Stimulated activated CD4-positive, alpha-beta T cell treated with anti-CD3 and anti-CD28 coated beads, Interleukin-12 subunit alpha, Interleukin-12 subunit beta, amount 100 ng/mL, for 48 hours (primary cell): ENCODE measurements at regions not wholly inside any gene's neighbourhood (a gene's known extent, or its start where the extent isn't known, plus 50 kb on each side); places are given as distances from the start of the nearest gene placed in this dataset.
"Not testable (repeated sequence)": the region's sequence is repeated elsewhere in the genome, so short reads cannot be mapped to it uniquely, and the experiment has no call there.

Experiments
- DNase-seq, 3 donors: peaks; one replicate each; pipeline ENCODE4 v3.0.0-alpha.2; 2020; ENCODE audit warnings: low read depth in 2 of 3, low spot score in 1 of 3

DNA sequence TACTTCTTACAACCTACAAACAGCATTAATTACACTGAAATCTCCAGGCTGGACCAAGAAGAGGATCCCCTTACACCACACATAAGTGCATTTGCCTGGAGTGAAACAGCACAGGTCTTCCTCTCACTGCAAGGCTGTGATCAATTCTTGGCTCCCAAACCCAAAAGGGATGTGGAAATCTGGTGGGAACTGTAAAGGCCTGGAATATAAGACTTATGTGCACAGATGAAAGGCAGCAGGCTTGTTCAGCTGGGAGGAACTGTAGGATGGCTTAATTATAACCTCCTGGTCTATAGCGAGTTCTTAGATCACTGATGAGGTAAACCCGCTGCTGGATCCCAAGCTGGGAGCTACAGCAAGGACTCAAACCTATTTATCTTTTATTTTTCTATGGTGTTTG lies 182.9 kb upstream of the TNC start:
- no peak for DNase-seq

DNA sequence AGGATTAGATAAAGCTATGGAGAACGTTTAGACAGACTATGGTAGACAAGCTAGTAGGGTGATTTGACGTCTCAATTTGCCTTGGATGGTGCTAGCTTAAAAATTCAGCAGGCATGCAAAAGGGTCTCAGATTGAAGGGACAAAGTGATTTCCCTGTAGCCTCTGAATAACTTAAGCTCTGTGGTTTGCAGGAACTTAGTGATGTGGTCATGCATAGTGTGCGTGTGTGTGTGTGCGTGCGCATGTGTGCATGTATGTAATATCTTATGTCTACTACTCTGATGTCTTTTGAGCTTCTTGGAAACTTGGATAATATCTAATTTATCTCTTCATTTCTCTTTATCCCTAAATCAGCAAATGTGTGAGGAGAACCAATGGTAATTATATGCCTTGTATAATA lies 183.6 kb upstream of the TNC start:
- DNase-seq = no peak

DNA sequence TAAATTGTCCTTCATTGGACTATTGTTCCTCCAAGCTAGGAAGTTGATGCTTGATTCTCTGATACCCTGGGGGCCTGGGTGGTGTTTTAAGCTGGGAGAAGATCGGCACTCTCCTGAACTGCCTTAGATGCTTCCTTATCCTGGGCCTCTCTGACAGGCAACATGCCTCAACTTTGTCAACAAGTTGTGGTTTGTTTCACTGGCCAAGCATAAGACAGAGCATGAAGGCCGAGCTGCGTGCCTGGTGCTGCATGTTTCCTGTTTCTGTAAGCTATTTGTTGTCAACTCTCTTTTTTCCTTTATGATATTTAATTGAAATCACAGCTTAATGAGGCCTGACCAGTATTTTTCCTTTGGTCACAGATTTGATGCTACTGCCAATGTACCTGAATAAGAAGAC lies 187.6 kb upstream of the TNC start:
- no peak for DNase-seq

DNA sequence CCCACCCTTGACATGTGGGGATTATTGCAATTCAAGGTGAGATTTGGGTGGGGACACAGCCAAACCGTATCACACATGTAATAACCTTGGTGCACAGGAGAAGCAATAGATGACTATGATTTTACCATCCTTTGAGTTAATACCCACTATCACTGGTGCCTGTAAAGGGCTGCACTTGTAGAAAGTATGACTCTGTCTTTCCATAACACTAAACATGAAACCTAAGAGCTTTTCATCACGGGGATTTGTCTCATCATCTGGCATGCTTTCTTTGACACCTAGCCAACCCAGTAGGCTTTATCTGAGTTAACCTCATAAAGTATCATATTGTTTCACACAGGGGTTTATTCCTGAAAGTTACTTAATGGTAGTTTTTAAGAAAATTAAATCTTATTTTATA lies 188.9 kb upstream of the TNC start:
- DNase-seq = no peak

DNA sequence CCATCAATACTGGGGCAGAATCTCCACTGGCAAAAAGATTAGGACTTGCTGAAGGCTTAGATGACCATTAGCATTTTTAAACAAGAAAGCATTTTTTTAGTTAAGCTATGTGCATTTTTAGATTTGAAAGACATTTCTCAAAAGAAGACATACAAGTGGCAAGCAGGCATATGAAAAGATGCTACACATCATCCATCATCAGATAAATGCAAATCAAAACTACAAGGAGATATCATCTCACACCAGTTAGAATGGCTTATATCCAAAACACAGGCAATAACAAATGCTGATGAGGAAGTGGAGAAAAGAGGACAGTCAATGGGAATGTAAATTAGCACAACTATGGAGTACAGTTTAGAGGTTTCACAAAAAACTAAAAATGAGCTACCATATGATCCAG lies 195.6 kb upstream of the TNC start:
- DNase-seq = no peak

DNA sequence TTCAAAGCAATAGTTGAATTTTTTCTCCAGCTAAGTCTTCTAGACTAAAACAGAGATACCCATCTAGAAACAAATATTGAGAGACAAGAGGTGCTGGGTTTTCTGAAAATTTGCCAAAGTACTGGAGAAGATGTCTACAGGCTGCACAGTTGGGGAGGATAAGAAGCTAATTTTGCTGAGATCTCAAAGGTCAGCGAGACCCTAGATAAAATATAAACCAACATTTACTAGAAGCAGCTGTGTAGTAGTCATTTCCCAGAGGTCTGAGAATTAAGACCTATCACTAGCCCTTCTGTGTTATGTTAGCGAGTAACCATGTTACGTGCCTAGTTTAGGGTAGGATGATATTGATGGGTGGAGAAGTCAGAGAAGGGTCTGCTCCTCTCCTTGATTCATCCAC lies 208.5 kb upstream of the TNC start:
- no peak for DNase-seq

DNA sequence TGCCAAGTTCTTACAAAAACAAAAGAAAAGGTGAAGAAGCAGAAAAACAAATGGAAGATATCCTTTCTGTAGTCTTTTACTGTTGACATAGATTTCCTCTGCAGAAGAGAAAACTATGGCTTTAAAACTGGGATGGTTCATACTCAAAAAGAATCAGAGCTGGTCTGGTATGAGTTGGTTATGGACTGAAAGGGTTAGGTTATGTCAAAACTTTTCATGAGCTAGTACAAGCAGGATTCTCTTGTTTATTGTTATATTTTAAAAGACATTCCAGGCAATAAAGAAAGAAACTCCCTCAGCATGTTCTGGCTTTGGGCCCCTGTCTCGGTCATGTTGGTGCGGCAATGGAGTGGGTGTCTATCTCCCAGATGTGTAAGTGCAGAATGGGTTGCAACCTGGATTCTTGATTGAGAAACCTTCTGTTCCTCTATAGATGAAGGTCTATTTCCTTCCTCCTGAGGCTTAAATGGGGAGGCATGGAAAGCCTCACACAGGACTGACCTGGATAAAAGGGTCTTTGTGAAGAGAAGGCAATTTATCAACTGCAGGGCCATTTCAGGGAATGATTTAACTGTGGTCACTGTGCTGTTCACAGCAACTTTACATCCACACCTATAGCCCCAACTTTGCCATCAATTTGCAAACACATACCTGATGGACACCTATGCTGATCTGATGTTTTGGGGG lies 209.6 kb upstream of the TNC start:
- no peak for DNase-seq

DNA sequence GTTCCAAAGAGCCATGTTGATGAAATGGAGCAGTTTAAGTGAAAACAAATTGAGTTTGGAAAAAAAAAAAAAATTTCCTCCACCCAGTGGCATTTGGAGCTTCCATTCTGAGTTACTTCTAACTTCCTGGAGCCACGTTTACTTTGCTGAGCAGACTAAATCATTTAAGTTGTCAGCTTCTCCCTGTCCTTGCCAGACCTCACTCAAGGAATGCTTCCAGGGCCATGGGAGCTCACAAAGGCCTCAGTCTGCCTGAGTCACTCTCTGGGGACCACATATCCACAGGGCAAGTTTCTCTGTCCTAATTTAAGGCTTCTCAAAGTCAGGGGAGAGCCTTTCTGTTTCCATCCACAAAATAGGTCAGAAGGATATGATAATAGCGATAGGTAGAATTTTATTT lies 210.3 kb upstream of the TNC start:
- no peak for DNase-seq

DNA sequence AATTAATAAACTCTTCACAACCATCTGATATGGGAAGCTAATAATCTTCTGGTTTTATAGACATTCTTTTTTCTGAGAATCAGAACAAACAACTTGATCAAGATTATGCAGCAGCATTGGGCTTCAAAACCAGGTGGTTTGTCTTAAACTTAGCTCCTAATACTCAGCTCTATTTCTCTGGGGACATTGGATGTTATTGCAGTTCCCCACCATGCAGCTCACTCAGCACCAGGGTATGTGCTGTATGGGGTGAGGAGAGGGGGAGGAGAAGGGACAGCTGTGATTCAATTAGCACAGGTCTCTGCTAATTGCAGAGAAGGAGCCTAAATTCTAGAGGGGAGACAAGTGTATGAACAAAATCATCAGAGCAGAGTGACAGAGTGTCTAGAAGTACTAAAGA lies 210.7 kb upstream of the TNC start:
- no peak for DNase-seq

DNA sequence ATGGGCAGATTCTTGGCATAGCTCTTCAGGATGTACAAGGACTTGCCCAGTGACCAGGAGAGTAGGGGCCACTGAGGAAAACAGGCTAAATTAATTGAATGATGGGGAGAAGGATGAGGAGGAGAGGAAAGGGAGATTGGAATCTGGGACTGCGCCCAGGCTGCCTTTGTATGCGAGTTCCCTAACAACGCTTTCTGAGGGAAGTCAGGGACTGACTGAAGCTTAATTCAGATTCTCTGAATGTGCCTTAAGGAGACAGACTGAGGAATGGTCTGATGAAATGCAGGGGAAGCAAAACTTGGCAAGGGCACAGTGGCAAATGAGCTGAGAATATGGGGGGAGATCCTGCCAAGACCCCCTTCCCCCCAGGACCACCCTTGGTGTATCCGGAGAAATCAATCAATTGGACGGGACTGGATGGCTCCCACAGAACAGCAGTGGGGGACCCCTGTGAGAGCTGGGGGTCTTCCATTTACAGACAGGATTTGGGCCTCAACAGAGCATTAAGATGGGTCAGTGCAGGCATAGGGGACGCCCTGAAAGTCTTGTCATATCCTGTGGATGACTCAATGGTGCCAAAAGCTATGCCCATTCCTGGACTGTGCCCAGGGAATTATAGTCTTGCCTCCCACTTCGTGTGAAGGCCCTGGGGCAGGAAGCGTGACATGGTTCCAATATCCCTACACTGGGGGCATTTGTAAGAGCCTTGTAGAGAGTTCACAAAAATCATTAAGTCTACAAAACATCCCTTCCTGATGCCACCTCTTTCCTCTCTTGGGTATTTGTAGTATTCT lies 215.5 kb upstream of the TNC start:
- no peak for DNase-seq

DNA sequence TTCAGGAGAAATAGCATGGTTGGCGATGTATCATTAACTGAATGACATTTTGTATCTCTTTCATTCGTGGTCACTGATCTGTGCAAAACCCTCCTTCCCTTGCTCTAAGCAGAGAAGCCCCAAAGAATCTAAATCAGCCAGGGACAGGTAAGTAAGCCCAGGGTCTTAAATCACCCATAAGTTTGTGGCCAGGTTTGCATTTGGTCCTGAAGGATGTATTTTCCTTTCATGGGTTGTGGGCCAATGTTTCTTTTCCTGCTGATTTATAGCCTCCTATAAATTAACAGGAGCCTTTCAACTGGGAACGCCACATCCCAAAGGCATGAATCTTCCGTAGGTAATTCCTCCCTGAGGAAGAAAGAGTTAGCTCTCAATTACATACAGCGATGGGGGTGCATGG lies 217.5 kb upstream of the TNC start:
- DNase-seq = no peak

DNA sequence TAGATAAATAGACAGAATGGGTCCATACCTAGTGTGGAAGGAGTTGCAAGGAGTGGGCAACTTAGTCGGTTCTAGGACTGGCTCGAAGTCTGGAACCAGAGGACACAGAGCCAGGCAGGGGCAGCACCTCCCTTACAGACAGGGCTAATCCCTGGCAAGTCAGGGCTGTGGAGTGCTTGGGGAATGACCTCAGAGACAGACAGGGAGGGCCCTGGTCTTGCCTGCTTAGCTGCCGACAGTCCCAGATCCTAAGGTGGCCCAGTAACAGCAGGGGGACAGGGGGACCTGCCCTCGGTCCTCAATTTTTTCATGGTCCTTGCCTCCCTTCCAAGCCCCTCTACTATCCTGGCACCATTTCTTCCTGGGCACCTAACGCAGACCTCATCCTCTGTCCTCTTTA lies 222.4 kb upstream of the TNC start:
- DNase-seq = no peak

DNA sequence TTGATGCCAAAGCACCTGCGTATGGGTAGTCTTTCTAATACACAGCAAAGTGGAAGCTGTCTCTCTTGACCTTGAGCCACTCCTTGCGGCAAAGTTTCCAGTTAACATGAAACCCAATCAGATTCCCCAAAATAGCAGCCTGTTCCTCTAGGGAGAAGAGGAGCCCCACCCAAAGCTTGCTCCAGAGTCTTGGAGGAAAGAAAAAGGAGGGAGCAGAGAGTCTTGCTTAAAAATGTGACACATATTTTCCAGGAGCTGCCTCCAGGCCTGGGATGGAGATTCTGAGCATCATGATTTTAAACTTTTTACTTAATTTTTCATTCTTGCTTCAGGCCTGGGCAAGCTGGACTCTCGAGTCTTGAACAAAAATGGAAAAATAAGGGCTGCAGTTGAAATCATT lies 223.5 kb upstream of the TNC start:
- DNase-seq = no peak

DNA sequence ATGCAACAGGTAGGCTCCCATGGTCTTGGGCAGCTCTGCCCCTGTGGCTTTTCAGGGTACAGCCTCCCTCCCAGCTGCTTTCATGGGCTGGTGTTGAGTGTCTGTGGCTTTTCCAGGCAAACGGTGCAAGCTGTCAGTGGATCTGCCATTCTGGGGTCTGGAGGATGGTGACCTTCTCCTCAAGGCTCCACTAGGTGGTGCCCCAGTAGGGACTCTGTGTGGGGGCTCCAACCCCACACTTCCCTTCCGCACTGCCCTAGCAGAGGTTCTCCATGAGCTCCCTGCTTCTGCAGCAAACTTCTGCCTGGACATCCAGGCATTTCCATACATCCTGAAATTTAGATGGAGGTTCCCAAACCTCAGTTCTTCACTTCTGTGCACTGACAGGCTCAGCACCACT lies 229.8 kb upstream of the TNC start:
- not testable (repeated sequence) for DNase-seq

DNA sequence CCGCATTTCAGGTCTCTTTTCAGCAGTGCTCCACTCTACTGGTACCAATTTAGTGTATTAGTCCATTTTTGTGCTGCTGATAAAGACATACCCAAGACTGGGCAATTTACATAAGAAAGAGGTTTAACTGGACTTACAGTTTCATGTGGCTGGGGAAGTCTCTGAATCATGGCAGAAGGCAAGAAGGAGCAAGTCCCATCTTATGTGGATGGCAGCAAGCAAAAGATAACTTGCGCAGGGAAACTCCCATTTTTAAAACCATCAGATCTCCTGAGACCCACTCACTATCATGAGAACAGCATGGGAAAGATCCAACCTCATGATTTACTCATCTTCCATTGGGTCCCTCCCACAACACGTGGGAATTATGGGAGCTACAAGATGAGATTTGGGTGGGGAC lies 231.0 kb upstream of the TNC start:
- DNase-seq = not testable (repeated sequence)

DNA sequence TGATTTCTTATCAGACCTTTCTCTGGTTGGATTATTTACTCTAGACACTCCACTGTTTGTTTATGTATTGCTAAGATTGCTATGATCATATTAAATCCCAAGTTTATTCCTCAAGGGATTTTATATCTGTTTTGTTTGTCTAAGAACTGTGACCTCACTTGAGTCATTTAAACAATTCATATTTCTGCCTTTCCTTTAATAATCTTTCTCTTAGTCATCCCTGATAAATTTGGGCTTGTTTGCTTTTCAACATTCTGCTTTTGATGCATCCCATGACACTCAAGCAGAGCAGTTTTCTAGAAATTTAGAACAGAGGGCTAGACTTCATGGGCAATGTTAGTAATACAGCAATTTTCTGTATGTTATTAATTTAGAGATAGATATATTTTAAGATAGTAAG lies 231.6 kb upstream of the TNC start:
- DNase-seq = no peak

DNA sequence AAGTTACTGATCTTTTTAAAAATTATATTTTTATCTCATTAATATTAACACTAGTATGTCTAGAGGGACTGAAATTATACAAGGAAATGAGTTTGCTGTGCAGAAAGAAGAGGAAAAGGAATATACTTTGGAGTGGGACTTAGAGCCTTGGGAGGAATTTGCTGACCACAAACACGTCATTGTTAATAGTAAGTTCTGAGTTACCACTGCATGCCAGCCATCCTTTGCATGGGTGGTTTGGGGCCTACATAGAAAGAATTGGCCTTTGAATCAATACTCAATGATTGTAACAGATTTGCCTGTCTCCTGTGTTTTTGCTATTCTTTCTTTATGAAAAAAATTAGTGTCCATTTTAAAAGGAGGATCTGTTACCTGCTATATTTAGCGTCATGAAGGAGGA lies 232.6 kb upstream of the TNC start:
- DNase-seq = no peak

DNA sequence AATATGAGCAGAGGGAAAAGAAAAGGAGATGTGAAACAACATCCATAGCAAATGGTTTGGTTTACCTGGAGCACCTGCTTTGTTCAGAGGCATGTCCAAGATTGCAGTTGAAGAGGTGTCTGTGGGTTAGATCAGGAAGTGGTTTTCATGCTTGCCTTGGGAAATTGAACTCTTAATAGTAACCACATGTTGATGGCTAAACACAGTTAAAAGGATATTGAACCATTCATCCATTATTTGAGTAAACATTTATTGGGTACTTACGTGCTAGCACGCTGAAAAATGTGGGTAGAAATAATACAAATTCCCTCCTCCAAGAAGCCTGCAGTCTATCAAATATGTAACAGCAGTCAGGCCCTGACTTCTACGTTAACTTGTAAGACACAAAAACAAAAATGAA lies 235.7 kb upstream of the TNC start:
- no peak for DNase-seq

DNA sequence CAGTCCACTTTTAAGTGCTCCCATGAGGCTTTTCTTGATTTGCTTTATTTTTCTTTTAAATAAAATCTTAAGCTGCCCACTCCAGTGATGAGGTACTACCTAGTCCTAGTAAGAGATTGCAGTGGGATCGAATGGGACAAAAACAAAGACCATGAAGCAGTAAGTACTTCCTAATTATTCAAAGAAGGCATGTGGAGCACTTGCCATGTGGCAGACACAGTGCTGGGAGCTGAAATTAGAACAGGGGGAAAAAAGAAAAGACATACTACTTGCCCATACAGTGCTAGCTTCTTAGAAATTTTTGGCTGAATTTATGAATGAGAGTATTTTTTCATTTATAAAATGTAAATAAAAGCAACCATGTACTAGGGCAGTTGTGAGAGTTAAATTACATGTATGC lies 239.9 kb upstream of the TNC start:
- DNase-seq = no peak

DNA sequence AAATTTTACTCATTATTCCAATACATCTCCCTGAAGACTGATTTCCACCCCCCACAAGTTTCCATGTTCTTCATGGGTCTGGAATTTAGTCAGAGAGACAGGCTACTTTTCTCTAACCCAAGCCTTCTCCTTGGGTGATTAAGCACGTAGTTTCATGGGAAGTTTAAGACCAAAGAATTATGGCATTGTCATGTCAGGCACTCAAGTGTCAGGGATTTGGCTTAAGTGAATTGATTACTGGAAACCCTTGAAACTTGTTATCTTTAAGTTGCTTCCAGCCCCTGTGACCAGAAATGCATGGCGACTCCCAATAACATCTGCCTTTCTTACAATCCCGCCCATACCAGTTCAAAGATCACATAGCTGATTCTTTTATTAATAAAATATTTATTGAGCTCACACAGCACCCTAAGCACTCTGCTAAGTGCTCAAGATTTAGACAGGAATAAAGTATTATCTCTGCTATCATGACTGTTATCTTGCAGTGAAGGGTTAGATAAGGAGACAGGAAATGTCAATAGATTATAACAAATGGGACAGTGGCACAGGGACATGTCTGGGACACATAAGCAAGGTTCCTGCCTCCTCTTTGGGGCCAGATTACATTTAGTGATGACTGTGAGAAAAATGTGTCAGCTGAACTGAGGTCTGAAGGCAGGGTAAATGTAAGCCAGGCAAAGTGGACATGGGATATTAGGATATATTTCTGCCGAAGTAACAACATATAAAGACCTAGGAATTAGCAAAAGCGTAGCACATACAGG lies 241.2 kb upstream of the TNC start:
- DNase-seq = no peak

DNA sequence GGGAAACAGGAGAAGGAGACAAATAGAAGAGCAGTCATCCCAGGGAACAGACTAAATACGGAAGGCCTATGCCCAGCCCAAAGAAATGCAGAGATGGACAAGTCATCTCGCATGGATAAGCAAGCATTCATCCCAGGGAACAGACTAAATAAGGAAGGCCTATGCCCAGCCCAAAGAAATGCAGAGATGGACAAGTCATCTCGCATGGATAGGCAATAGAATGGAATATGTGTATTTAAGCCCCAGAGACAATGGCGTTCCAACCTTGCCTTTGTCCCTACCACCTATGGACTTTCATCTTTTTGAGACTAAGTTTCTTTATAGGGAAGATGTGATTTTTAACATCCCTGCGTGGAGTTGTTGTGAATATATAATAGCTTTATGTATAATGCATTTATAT lies 242.2 kb upstream of the TNC start:
- no peak for DNase-seq

DNA sequence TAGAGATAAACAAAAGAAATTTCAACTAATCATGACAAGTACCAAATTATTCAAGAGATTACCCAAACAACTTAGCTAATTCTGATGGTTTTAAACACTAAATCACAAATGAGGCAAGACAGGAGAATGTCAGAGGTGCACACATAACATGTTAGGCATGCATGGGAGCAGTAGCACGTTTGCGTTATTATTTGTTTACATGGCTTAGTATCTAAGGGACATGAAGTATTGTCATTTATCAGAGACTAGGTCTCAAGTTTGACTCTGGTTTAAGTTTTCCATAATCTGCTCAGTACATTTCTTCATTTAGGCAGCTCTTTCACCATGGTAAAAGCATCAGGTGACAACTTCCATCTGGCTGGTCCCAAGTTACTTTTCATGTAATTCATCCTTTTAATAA lies 244.1 kb upstream of the TNC start:
- no peak for DNase-seq
